Neutrophil (primary cell): ENCODE measurements at regions not wholly inside any gene's neighbourhood (a gene's known extent, or its start where the extent isn't known, plus 50 kb on each side); places are given as distances from the start of the nearest gene placed in this dataset.

Source experiments
- H3K27ac ChIP-seq: fragments of 200-600 bp; sonication (generic); 2 replicates; pipeline ENCODE4 v1.5.1; 2016; ENCODE audit warnings: mild to moderate bottlenecking, moderate library complexity
- H3K27me3 ChIP-seq: fragments of 200-600 bp; sonication (generic); 2 replicates; pipeline ENCODE4 v1.6.0; 2016; ENCODE audit warnings: mild to moderate bottlenecking
- H3K36me3 ChIP-seq: fragments of 200-600 bp; sonication (generic); 2 replicates; pipeline ENCODE4 v1.5.1; 2017
- H3K4me1 ChIP-seq, 2 experiments: fragments of 200-600 bp in 1 of 2; sonication (generic) in 1 of 2; 1 replicate in 1 of 2; 2 replicates in 1 of 2; pipeline versions ENCODE4 v1.5.1 to v1.6.1; 2013 to 2016; ENCODE audit warnings: low read depth in 1 of 2, low read length in 1 of 2, mild to moderate bottlenecking in 1 of 2, moderate library complexity in 1 of 2; ENCODE audit not compliant: control insufficient read depth in 1 of 2, insufficient read depth in 1 of 2
- H3K4me3 ChIP-seq, 2 experiments: fragments of 200-600 bp in 1 of 2; sonication (generic) in 1 of 2; 1 replicate in 1 of 2; 2 replicates in 1 of 2; pipeline ENCODE4 v1.5.1; 2013 to 2016; ENCODE audit warnings: low read depth in 1 of 2, low read length in 1 of 2, mild to moderate bottlenecking in 1 of 2, moderate library complexity in 1 of 2
- H3K9me3 ChIP-seq: fragments of 200-600 bp; sonication (generic); 2 replicates; pipeline ENCODE4 v1.5.1; 2016
- TF ChIP-seq, protein P1 (sequence below): fragments of 200-600 bp; sonication (generic); IDR thresholded peaks from 2 replicates; pipeline ENCODE4 v1.5.1; 2016; ENCODE audit warnings: antibody characterized with exemption

GRCh38 chr1:209304166-209304565 lies 279.3 kb upstream of the CAMK1G start:
- H3K4me3 ChIP-seq: no peak overlapping the region
- TF ChIP-seq, protein P1, sequence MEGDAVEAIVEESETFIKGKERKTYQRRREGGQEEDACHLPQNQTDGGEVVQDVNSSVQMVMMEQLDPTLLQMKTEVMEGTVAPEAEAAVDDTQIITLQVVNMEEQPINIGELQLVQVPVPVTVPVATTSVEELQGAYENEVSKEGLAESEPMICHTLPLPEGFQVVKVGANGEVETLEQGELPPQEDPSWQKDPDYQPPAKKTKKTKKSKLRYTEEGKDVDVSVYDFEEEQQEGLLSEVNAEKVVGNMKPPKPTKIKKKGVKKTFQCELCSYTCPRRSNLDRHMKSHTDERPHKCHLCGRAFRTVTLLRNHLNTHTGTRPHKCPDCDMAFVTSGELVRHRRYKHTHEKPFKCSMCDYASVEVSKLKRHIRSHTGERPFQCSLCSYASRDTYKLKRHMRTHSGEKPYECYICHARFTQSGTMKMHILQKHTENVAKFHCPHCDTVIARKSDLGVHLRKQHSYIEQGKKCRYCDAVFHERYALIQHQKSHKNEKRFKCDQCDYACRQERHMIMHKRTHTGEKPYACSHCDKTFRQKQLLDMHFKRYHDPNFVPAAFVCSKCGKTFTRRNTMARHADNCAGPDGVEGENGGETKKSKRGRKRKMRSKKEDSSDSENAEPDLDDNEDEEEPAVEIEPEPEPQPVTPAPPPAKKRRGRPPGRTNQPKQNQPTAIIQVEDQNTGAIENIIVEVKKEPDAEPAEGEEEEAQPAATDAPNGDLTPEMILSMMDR: no peak
- no peaks in the 10 kb centered on the region for H3K36me3 ChIP-seq
- peaks cover 5% of the 10 kb centered on the region for H3K27me3 ChIP-seq
- H3K9me3 ChIP-seq: no peaks in the 10 kb centered on the region
- no peak overlapping the region for H3K27ac ChIP-seq
- H3K4me1 ChIP-seq: no peaks in the 10 kb centered on the region

GRCh38 chr1:209305221-209305954 lies 278.1 kb upstream of the CAMK1G start:
- Histone ChIP-seq H3K4me1 (no peaks in the 10 kb centered on the region), H3K9me3 (no peaks in the 10 kb centered on the region), H3K27ac (no peak overlapping the region), H3K36me3 (no peaks in the 10 kb centered on the region), H3K27me3 (peaks cover 5% of the 10 kb centered on the region), H3K4me3 (no peak overlapping the region)
- TF ChIP-seq, protein P1: no peak

- H3K36me3 ChIP-seq: no peaks in the 10 kb centered on the region
- no peak overlapping the region for H3K27ac ChIP-seq
- H3K4me1 ChIP-seq: no peaks in the 10 kb centered on the region
- no peak overlapping the region for H3K4me3 ChIP-seq
- TF ChIP-seq, protein P1: no peak
- no peaks in the 10 kb centered on the region for H3K9me3 ChIP-seq
- H3K27me3 ChIP-seq: peaks cover 5% of the 10 kb centered on the region
Observed at GRCh38 chr1:209307846-209308245, 275.7 kb upstream of the CAMK1G start.

GRCh38 chr1:209309198-209309597 lies 274.3 kb upstream of the CAMK1G start:
- Histone ChIP-seq H3K9me3 (no peaks in the 10 kb centered on the region), H3K27me3 (peaks cover 5% of the 10 kb centered on the region), H3K27ac (no peak overlapping the region), H3K4me3 (no peak overlapping the region), H3K4me1 (no peaks in the 10 kb centered on the region), H3K36me3 (no peaks in the 10 kb centered on the region)
- TF ChIP-seq, protein P1: no peak

DNA sequence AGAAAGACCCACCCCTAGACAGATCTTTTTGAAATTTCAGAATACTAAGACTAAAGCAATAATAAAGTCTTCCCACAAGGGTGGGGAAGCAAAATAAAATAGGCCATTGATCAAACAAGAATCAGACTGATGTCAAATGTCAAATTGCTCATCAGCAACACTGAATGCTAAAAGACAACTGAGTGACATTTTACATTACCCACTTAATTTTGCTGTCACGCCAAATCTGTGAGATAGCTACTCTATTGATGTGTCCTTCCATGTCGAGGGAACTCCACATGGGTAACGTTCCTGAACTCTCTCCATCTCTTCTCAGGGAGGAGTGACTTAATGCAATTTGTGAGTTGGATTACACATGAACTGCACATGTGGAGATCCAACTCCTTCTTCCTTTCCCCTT lies 271.7 kb upstream of the CAMK1G start:
- Histone ChIP-seq H3K4me1 (no peaks in the 10 kb centered on the region), H3K27me3 (no peaks in the 10 kb centered on the region), H3K36me3 (no peaks in the 10 kb centered on the region), H3K9me3 (no peaks in the 10 kb centered on the region), H3K27ac (no peak overlapping the region), H3K4me3 (no peak overlapping the region)
- TF ChIP-seq, protein P1: no peak
